VCaP (cell line): ENCODE measurements at regions not wholly inside any gene's neighbourhood (a gene's known extent, or its start where the extent isn't known, plus 50 kb on each side); places are given as distances from the start of the nearest gene placed in this dataset.

Experiments
- H3K27ac ChIP-seq: fragments of 450-650 bp; 2 replicates; pipeline ENCODE4 v1.5.1; 2017
- TF ChIP-seq, protein P1 (sequence below): fragments of 450-650 bp; conservative IDR thresholded peaks from 2 replicates; pipeline ENCODE4 v1.5.1; 2017; ENCODE audit warnings: mild to moderate bottlenecking, moderate library complexity

DNA sequence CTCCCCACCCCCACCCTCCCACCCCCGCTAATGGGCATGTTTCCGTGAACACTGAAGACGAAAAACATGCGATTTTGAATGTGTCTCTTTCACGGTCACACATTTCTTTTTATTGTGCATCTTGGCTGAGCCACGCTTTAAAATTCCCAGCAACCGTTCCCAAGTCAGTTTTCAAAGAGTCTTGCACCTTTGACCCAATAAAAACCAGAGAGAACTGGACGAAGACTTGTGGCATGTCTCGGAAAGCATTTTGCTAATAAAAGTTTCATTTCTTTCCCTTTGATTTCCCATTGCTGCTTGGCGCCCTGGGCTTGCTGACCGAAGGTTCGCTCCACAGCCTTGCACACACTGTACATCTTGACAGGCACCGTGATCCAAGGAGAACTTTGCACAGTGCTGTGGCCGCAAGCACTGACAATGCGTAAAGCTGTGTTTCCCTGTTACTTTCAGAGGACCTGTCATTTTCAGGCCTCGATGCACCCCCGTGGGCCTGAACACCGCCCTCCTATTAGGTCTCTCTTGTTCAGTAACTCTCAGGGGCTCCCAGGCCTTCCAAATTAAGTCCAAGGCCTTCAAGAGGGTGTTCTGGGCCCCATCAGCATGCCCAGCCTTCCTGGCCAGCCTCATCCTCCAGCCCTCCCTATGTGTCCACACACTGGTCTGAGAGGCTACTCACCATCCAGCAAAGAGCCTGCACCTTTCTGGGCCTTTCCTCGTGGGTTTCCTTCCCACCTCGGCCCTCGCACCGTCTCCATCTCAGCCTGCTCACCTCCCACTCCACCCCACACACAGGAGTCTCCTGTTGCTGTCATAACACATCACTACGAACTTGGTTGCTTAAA, 63.4 kb upstream of the DIO3 start:
- no peak overlapping the region for H3K27ac ChIP-seq
- TF ChIP-seq, protein P1, sequence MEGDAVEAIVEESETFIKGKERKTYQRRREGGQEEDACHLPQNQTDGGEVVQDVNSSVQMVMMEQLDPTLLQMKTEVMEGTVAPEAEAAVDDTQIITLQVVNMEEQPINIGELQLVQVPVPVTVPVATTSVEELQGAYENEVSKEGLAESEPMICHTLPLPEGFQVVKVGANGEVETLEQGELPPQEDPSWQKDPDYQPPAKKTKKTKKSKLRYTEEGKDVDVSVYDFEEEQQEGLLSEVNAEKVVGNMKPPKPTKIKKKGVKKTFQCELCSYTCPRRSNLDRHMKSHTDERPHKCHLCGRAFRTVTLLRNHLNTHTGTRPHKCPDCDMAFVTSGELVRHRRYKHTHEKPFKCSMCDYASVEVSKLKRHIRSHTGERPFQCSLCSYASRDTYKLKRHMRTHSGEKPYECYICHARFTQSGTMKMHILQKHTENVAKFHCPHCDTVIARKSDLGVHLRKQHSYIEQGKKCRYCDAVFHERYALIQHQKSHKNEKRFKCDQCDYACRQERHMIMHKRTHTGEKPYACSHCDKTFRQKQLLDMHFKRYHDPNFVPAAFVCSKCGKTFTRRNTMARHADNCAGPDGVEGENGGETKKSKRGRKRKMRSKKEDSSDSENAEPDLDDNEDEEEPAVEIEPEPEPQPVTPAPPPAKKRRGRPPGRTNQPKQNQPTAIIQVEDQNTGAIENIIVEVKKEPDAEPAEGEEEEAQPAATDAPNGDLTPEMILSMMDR: no peak

DNA sequence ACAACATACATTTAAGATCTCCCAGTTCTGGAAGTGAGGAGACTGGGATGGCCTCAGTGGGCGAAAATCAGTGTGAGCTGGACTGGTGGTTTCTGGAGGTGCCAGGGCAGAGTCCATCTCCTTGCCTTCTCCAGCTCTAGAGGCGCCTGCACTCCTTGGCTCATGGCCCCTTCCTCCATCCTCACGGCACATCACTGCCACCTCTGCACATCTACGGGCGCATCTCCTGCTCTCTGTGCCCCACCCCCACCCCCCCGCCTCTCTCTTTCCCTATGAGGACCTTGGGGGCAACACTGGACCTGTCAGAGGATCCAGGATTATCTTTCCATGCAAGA, 62.8 kb upstream of the DIO3 start:
- no peak overlapping the region for H3K27ac ChIP-seq
- TF ChIP-seq, protein P1: no peak

DNA sequence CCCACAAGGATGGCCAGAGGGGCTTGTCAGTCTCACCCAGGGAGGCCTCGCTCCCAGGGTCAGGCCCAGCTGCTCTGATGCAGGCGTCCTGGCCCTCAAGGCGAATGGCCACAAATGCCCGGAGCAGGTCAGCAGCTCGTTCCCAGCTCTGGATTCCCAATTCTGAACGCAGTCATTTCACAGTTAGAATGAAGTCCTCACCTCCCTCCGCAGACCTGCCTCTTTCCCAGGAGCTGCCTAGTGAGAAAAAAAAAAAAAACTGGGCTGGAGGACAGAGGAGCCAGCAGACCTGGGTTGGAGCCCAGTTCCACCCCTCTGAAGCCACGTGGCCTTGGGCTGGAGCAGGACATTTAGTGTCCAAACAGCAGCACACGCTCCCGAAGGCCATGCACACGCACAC, 62.2 kb upstream of the DIO3 start:
- TF ChIP-seq, protein P1: no peak
- H3K27ac ChIP-seq: no peak overlapping the region

DNA sequence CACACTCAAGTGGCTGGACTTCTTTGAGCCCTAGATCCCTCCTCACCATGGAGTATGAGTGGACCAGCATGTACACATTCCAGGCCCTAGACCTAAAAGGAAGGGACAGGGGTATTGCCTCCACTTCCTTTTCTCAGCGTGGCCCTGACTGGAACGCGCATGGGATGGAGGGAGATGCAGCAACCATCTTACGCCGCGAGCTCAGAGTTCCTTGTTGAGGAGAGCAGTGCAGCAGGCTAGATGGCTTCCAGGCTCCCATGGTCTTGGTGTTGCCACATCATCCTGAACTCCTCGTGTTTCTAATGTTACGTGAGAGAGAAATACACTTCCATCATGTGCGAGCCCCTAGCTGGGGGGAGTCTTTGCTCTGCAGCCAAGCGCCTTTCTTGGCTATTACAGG, 61.8 kb upstream of the DIO3 start:
- no peak overlapping the region for H3K27ac ChIP-seq
- TF ChIP-seq, protein P1: no peak

DNA sequence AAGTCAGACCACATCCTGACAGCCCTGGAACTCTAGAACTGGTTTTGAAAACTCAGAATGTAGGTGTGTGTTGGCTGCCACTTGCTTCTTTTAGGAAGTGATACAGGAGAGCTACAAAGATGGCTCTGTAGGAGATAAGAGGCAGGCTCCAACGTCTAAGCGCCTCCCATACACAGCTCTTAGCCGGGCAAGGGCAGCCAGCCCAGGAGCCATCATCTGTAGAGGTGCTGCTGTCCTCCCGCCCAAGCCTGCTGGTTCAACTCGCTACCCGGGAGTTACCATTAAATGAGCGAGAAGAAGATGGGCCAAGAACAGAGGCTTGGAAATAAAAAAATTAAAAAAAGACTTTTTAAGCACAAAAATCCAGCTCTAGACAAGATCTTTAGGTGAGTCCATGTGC, 61.2 kb upstream of the DIO3 start:
- no peak overlapping the region for H3K27ac ChIP-seq
- TF ChIP-seq, protein P1: no peak

DNA sequence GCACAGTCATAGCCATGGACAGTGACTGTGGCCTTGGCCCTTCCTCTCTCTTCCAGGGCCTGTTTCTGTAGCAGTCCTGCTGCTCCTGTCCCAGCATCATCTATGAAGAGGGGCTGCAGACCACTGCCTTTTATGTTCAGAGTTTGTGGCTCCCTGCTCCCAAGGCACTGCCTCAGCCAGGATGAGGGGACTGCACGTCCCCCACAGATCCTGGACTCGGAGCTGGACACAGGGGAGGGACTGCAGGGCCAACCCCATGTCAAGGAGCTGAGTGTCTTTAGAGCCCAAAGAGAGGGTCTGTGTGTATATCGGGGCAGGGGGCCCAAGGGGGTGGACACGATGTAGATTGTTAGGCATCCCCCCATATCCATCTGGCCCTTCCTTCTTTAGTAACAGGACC, 60.6 kb upstream of the DIO3 start:
- TF ChIP-seq, protein P1: no peak
- H3K27ac ChIP-seq: no peak overlapping the region

DNA sequence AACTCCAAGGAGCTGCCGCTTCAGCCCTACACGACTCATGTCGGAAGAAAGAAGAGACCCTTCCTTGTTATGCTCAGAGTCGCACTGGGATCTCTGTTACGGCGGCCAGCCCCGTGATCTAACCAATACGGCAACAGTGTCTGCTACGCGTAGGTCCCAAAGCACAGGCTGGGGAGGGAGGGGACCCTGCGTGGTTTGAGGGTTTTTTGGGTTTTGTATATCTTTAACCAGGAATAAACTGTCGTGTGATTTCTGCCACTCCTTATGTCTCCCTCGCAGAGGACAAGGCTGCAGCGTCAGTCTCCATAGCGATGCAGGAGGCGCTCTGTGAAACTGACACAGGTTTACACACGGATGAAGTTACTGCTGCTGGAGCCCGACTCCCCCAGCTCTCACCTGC, 60.0 kb upstream of the DIO3 start:
- TF ChIP-seq, protein P1: no peak
- H3K27ac ChIP-seq: no peak overlapping the region
